ENCODE measurements at regions not wholly inside any gene's neighbourhood (a gene's known extent, or its start where the extent isn't known, plus 50 kb on each side); places are given as distances from the start of the nearest gene placed in this dataset.
A peak's percentile ranks its signal among the peaks of the same experiment; 100 is the strongest.
"Not testable (repeated sequence)": the region's sequence is repeated elsewhere in the genome, so short reads cannot be mapped to it uniquely, and the experiment has no call there.

GRCh38 chr4:132670557-132670956 lies 478.5 kb upstream of the PCDH10 start:
- no peak overlapping the region for H3K4me3 ChIP-seq (ENCODE audit: low read depth, low read length)
- no peak for DNase-seq (ENCODE audit: low read depth)
- TF ChIP-seq CTCF (conservative IDR thresholded peaks at IDR 0.05; ENCODE audit: low read depth, low read length) = no peak

- no peak overlapping the region for H3K4me3 ChIP-seq (ENCODE audit: low read depth, low read length)
- no peak for DNase-seq (ENCODE audit: low read depth)
- no peak for TF ChIP-seq CTCF (conservative IDR thresholded peaks at IDR 0.05; ENCODE audit: low read depth, low read length)
Observed at GRCh38 chr4:132683957-132684356, 465.1 kb upstream of the PCDH10 start.

- H3K4me3 ChIP-seq (ENCODE audit: low read depth, low read length) = no peak overlapping the region
- no peak for TF ChIP-seq CTCF (conservative IDR thresholded peaks at IDR 0.05; ENCODE audit: low read depth, low read length)
- DNase-seq (ENCODE audit: low read depth) = no peak
Observed at GRCh38 chr4:132691026-132691425, 458.1 kb upstream of the PCDH10 start.

GRCh38 chr4:132691668-132692067 lies 457.4 kb upstream of the PCDH10 start:
- H3K4me3 ChIP-seq (ENCODE audit: low read depth, low read length) = no peak overlapping the region
- TF ChIP-seq CTCF (conservative IDR thresholded peaks at IDR 0.05; ENCODE audit: low read depth, low read length) = no peak
- DNase-seq (ENCODE audit: low read depth) = no peak

GRCh38 chr4:132694775-132695174 lies 454.3 kb upstream of the PCDH10 start:
- no peak for TF ChIP-seq CTCF (conservative IDR thresholded peaks at IDR 0.05; ENCODE audit: low read depth, low read length)
- DNase-seq (ENCODE audit: low read depth) = peak; percentile 1
- no peak overlapping the region for H3K4me3 ChIP-seq (ENCODE audit: low read depth, low read length)

GRCh38 chr4:132697505-132697904 lies 451.6 kb upstream of the PCDH10 start:
- not testable (repeated sequence) for DNase-seq (ENCODE audit: low read depth); H3K4me3 ChIP-seq (ENCODE audit: low read depth, low read length)

- TF ChIP-seq CTCF (conservative IDR thresholded peaks at IDR 0.05; ENCODE audit: low read depth, low read length) = no peak
- no peak for DNase-seq (ENCODE audit: low read depth)
- no peak overlapping the region for H3K4me3 ChIP-seq (ENCODE audit: low read depth, low read length)
Observed at GRCh38 chr4:132707955-132708354, 441.1 kb upstream of the PCDH10 start.

- no peak overlapping the region for H3K4me3 ChIP-seq (ENCODE audit: low read depth, low read length)
- no peak for DNase-seq (ENCODE audit: low read depth)
- no peak for TF ChIP-seq CTCF (conservative IDR thresholded peaks at IDR 0.05; ENCODE audit: low read depth, low read length)
Observed at GRCh38 chr4:132709056-132709455, 440.0 kb upstream of the PCDH10 start.

Data from choroid plexus epithelial cell (primary cell).